ENCODE measurements at regions not wholly inside any gene's neighbourhood (a gene's known extent, or its start where the extent isn't known, plus 50 kb on each side); places are given as distances from the start of the nearest gene placed in this dataset.

DNA sequence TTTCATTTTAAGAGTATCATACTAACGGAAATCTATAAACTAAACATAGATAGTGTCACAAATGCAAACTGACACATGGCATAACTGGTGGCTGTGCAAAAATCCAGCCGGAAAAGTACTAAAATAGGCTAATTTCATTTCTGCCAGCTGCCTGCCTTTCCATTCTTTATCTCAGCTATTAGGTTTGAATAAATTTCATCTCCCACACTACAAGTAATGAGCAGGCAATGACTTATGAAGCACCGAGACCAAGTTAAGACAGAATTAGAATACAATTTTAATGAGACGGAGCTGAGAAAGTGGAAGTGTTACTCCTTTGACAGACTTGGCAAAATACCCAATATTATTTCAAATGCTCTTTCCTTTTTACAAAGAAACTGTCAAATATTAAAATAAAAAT is 258.8 kb upstream of the ZNF608 start:
- TF ChIP-seq, protein P1, sequence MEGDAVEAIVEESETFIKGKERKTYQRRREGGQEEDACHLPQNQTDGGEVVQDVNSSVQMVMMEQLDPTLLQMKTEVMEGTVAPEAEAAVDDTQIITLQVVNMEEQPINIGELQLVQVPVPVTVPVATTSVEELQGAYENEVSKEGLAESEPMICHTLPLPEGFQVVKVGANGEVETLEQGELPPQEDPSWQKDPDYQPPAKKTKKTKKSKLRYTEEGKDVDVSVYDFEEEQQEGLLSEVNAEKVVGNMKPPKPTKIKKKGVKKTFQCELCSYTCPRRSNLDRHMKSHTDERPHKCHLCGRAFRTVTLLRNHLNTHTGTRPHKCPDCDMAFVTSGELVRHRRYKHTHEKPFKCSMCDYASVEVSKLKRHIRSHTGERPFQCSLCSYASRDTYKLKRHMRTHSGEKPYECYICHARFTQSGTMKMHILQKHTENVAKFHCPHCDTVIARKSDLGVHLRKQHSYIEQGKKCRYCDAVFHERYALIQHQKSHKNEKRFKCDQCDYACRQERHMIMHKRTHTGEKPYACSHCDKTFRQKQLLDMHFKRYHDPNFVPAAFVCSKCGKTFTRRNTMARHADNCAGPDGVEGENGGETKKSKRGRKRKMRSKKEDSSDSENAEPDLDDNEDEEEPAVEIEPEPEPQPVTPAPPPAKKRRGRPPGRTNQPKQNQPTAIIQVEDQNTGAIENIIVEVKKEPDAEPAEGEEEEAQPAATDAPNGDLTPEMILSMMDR (IDR thresholded peaks at IDR 0.05; ENCODE audit: unreplicated experiment): no peak
- H3K9me3 Mint-ChIP-seq (ENCODE audit: low read depth, unreplicated experiment): no peaks in the 10 kb centered on the region
- no peaks in the 10 kb centered on the region for H3K4me1 Mint-ChIP-seq (ENCODE audit: low read depth, unreplicated experiment)

DNA sequence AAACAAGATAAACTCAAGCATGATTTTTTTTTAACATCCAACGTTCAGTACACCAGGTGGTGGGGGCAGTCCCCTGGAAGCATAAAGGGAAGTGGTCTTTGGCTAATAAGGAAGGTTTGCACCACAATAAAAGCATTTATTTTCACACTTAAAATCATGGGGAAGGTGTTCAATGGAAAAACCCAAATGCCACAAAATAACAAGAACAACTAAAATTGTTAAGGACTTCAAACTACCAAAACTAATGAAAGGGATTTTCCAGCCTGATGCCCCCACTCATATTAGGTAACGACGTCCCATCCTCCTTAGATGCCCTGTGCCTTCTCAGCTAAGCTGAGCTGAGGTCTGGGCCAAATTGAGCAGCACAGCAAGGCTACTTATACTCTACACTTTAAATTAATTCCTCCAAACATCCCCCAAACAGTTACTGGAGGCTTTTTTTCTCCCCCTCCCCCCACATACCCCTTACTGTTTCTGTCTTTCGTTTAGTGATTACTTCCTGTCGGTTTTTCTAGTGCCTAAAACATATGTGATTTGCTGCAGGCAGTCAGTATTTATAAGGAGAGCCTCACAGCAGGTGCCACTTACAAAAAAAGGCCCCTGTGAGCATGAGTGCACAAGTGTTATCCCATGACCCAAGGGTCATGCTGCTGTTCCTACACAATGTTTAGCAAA is 259.7 kb upstream of the ZNF608 start:
- BruUV-seq (replicated peaks): no TSS peak
- intact Hi-C loops (cut with micrococcal nuclease; ENCODE audit: unreplicated experiment): no loop called here

More for the DNA sequence above, 258.8 kb upstream of the ZNF608 start:
- intact Hi-C loops (cut with micrococcal nuclease; ENCODE audit: unreplicated experiment): no loop called here
- CTCF ChIA-PET: no interaction called here
- no peaks in the 10 kb centered on the region for H3K36me3 Mint-ChIP-seq (ENCODE audit: insufficient read depth, unreplicated experiment)
- no peak for DNase-seq
- no TSS peak for BruUV-seq (replicated peaks)
- H3K27me3 Mint-ChIP-seq (ENCODE audit: unreplicated experiment): no peaks in the 10 kb centered on the region
- no peak overlapping the region for H3K4me3 Mint-ChIP-seq (ENCODE audit: low read depth, unreplicated experiment)
- no peak overlapping the region for H3K27ac Mint-ChIP-seq (ENCODE audit: unreplicated experiment)

GRCh38 chr5:125010356-125010755 is 263.9 kb upstream of the ZNF608 start:
- no peaks in the 10 kb centered on the region for H3K9me3 Mint-ChIP-seq (ENCODE audit: low read depth, unreplicated experiment)

More for the DNA sequence above, 259.7 kb upstream of the ZNF608 start:
- Mint-ChIP-seq H3K9me3 (ENCODE audit: low read depth, unreplicated experiment) (no peaks in the 10 kb centered on the region), H3K27me3 (ENCODE audit: unreplicated experiment) (no peaks in the 10 kb centered on the region), H3K27ac (ENCODE audit: unreplicated experiment) (no peak overlapping the region), H3K4me3 (ENCODE audit: low read depth, unreplicated experiment) (no peak overlapping the region), H3K36me3 (ENCODE audit: insufficient read depth, unreplicated experiment) (no peaks in the 10 kb centered on the region), H3K4me1 (ENCODE audit: low read depth, unreplicated experiment) (peaks cover 5% of the 10 kb centered on the region)
- TF ChIP-seq, protein P1 (IDR thresholded peaks at IDR 0.05; ENCODE audit: unreplicated experiment): no peak
- no peak for DNase-seq
- CTCF ChIA-PET: no interaction called here

DNA sequence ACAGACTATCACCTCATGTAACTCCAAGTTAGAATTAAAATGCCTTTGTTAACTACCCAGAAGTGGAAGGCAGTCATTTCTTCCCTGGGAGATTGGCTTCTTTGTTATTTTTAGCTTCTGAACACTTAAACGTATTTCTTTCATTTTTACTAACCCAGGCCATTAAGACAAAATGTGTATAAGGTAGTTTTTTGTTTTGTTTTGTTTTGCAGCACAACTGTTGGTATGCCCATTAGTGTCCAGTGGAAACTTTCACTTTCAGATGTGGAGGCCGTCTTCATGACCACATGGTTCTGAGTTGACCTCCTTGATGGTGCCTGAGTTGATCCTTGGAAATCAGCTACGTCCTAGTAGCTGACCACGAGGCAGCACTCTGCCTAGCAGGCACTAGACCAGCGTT is 264.6 kb upstream of the ZNF608 start:
- Mint-ChIP-seq H3K4me1 (ENCODE audit: low read depth, unreplicated experiment) (peaks cover 27% of the 10 kb centered on the region), H3K9me3 (ENCODE audit: low read depth, unreplicated experiment) (no peaks in the 10 kb centered on the region), H3K27ac (ENCODE audit: unreplicated experiment) (no peak overlapping the region), H3K4me3 (ENCODE audit: low read depth, unreplicated experiment) (no peak overlapping the region), H3K27me3 (ENCODE audit: unreplicated experiment) (no peaks in the 10 kb centered on the region), H3K36me3 (ENCODE audit: insufficient read depth, unreplicated experiment) (no peaks in the 10 kb centered on the region)
- DNase-seq: no peak
- no TSS peak for BruUV-seq (replicated peaks)
- CTCF ChIA-PET: no interaction called here
- TF ChIP-seq, protein P1 (IDR thresholded peaks at IDR 0.05; ENCODE audit: unreplicated experiment): no peak
- intact Hi-C loops (cut with micrococcal nuclease; ENCODE audit: unreplicated experiment): loop anchor here (10.0 kb wide), 2 partner anchors 266 to 346 kb away; partner anchors contain the start of gene ZNF608

More at GRCh38 chr5:125010356-125010755, 263.9 kb upstream of the ZNF608 start:
- no peak for DNase-seq
- intact Hi-C loops (cut with micrococcal nuclease; ENCODE audit: unreplicated experiment): loop anchor here (10.0 kb wide), 2 partner anchors 266 to 346 kb away; partner anchors contain the start of gene ZNF608
- H3K4me3 Mint-ChIP-seq (ENCODE audit: low read depth, unreplicated experiment): no peak overlapping the region
- no peaks in the 10 kb centered on the region for H3K27me3 Mint-ChIP-seq (ENCODE audit: unreplicated experiment)
- no peaks in the 10 kb centered on the region for H3K36me3 Mint-ChIP-seq (ENCODE audit: insufficient read depth, unreplicated experiment)
- CTCF ChIA-PET: no interaction called here
- BruUV-seq (replicated peaks): no TSS peak
- H3K4me1 Mint-ChIP-seq (ENCODE audit: low read depth, unreplicated experiment): peaks cover 27% of the 10 kb centered on the region
- no peak overlapping the region for H3K27ac Mint-ChIP-seq (ENCODE audit: unreplicated experiment)
- TF ChIP-seq, protein P1 (IDR thresholded peaks at IDR 0.05; ENCODE audit: unreplicated experiment): no peak
